ENCODE measurements at regions not wholly inside any gene's neighbourhood (a gene's known extent, or its start where the extent isn't known, plus 50 kb on each side); places are given as distances from the start of the nearest gene placed in this dataset.

DNA sequence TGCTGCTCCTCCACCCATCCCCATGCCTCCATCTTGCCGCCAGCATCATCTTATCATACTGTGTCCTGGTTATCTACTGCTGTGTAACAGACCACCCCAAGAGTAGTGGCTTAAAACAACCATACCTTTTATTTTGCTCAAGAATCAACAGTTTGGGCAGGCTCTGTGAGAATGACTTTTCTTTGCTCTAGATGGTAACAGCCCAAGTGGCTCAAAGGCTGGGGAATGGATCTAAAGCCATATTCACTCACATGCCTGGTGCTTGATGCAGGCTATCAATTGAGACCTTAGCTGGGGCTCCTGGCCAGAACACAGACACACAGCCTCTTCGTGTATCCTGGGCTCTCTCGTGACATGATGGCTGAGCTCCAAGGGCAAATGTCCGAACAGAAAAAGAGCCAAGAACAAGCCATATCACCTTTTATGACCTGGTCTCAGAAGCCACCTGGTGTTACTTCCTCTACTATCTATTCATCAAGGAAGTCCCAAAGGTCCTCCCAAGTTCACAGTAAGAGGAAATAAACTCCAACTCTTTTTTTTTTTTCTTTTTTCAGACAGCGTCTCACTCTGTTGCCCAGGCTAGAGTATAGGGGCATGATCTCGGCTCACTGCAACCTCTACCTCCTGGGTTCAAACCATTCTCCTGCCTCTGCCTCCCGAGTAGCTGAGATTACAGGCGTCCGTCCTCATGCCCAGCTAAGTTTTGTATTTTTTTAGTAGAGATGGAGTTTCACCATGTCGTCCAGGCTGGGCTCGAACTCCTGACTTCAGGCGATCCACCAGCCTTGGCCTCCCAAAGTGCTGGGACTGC lies 159.3 kb upstream of the JARID2 start:
- no peak overlapping the region for H3K4me3 ChIP-seq (ENCODE audit: control insufficient read depth, low read depth, low read length)
- TF ChIP-seq, protein P1, sequence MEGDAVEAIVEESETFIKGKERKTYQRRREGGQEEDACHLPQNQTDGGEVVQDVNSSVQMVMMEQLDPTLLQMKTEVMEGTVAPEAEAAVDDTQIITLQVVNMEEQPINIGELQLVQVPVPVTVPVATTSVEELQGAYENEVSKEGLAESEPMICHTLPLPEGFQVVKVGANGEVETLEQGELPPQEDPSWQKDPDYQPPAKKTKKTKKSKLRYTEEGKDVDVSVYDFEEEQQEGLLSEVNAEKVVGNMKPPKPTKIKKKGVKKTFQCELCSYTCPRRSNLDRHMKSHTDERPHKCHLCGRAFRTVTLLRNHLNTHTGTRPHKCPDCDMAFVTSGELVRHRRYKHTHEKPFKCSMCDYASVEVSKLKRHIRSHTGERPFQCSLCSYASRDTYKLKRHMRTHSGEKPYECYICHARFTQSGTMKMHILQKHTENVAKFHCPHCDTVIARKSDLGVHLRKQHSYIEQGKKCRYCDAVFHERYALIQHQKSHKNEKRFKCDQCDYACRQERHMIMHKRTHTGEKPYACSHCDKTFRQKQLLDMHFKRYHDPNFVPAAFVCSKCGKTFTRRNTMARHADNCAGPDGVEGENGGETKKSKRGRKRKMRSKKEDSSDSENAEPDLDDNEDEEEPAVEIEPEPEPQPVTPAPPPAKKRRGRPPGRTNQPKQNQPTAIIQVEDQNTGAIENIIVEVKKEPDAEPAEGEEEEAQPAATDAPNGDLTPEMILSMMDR (IDR thresholded peaks at IDR 0.05; ENCODE audit: control insufficient read depth, insufficient read depth, low read depth, low read length, missing control alignments): no peak
- DNase-seq (ENCODE audit: low read depth): no peak

DNA sequence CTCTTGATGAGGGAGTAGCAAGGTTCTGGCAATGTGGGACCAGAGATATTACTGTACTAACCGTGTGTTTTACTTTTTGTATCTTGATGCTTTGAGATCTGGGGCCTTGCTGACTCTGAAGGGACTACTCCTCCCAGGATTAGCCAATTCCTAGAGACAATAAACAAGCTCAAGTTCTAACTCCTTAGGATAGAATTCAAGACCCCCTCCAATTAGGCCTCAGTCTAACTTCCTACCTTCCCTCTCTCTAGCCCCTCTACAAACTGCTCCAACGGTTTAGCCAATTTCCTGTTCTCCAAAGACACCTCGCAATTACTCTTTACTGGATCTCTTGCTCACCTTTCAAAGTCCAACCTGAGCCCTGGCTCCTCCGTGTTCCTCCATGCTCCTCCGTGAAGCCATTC lies 158.7 kb upstream of the JARID2 start:
- TF ChIP-seq, protein P1 (IDR thresholded peaks at IDR 0.05; ENCODE audit: control insufficient read depth, insufficient read depth, low read depth, low read length, missing control alignments): no peak
- no peak for DNase-seq (ENCODE audit: low read depth)
- no peak overlapping the region for H3K4me3 ChIP-seq (ENCODE audit: control insufficient read depth, low read depth, low read length)

DNA sequence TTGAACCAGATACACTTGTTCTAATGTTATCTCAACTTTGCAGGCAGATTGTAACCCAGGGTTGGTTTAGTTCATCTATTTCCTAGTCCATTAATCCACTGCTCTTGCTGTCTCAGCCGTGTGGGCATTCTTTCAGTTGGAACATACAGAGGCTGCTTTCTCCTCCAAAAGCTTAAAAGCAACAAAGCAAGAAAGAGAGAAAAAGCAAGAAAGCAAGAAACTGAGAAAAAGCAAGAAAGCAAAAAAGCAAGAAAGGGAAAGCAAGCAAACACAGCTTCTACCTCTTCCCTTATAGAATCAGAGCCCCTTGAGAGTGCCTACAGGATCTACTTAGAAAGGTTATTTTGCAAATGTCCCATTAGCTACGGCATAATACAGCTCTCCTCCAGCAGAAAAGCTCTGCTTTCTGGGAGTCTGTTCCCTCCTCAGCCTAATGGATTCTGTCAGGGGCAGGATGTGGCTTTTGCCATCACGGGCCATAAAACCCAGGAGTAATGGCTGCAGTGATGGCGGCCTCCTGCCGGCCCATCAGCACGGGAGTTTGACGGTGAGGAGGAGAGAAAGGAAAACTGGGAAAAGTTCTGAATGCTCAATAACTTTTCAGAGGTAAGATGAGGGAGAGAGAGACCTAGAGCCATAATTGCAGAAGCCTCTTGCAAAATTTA lies 156.8 kb upstream of the JARID2 start:
- H3K4me3 ChIP-seq (ENCODE audit: control insufficient read depth, low read depth, low read length): no peak overlapping the region
- DNase-seq (ENCODE audit: low read depth): no peak
- TF ChIP-seq, protein P1 (IDR thresholded peaks at IDR 0.05; ENCODE audit: control insufficient read depth, insufficient read depth, low read depth, low read length, missing control alignments): no peak

DNA sequence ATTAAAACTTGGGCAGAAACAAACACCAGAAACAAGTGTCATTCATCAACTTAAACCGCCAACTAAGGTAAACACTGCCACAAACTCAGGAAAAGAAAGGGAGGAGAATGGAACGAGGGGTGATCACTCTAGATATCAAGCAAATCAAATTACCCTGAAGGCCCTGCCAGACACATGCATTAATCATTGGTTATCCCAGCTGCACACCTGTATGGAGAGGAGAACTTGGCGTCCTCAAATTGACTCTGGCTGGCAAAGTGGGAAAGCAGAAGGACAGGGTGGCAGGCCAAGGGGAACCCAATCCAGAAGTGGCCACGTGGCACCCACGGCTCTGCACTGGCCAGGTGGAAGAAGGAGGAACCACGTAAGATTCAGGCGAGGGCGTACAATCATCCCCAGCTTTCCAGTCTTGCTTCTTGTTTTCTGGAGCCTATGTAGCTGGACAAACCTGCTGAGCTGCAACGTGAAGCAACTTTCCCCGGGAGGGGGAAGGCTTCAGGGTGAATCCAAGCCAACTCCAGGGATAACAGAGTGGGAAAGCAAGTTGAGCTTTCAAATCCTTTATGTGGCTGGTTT lies 156.2 kb upstream of the JARID2 start:
- TF ChIP-seq, protein P1 (IDR thresholded peaks at IDR 0.05; ENCODE audit: control insufficient read depth, insufficient read depth, low read depth, low read length, missing control alignments): no peak
- no peak for DNase-seq (ENCODE audit: low read depth)
- no peak overlapping the region for H3K4me3 ChIP-seq (ENCODE audit: control insufficient read depth, low read depth, low read length)

DNA sequence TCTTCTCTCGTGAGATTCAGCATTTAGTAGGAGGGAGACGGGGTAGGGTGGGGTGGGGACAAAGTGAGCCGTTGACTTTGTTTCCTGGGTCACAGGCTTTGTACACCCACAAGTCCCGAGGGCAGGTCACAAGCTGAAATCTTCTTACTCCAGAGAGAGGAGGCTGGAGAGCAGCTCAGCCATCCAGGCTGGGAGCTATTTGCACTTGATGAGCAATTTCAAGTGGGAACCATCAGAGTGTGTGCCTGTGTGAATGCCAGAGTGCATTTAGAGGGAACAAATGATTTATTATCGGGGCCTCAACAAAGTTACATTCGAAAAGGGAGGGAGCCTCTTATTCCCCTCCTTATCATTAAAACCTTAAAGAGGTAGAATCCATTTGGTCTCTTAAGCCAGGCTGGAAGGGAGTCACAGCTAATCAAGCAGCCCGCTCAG lies 155.7 kb upstream of the JARID2 start:
- no peak overlapping the region for H3K4me3 ChIP-seq (ENCODE audit: control insufficient read depth, low read depth, low read length)
- DNase-seq (ENCODE audit: low read depth): no peak
- TF ChIP-seq, protein P1 (IDR thresholded peaks at IDR 0.05; ENCODE audit: control insufficient read depth, insufficient read depth, low read depth, low read length, missing control alignments): no peak

DNA sequence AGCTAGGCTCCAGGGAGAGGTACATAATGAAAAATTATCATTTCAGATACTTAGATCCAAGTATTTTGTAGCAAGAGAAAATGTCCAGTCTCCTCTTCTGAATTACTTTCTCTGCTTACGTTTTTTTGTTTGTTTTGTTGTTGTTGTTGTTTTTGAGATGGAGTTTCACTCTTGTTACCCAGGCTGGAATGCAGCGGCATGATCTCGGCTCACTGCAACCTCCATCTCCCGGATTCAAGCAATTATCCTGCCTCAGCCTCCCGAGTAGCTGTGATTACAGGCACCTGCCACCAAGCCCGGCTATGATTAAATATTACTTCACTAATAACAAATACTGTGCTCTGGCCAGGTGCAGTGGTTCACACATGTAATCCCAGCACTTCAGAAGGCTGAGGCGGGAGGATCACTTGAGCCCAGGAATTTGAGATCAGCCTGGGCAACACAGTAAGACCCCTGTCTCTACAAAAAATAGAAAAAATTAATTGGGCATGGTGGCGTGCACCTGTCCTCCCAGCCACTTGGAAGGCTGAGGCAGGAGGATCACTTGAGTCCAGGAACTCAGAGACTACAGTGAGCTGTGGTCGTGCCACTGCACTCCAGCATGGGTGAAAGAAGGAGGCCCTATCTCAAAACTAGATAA lies 155.0 kb upstream of the JARID2 start:
- no peak overlapping the region for H3K4me3 ChIP-seq (ENCODE audit: control insufficient read depth, low read depth, low read length)
- TF ChIP-seq, protein P1 (IDR thresholded peaks at IDR 0.05; ENCODE audit: control insufficient read depth, insufficient read depth, low read depth, low read length, missing control alignments): no peak
- no peak for DNase-seq (ENCODE audit: low read depth)
